ENCODE measurements at regions not wholly inside any gene's neighbourhood (a gene's known extent, or its start where the extent isn't known, plus 50 kb on each side); places are given as distances from the start of the nearest gene placed in this dataset.
"Not testable (repeated sequence)": the region's sequence is repeated elsewhere in the genome, so short reads cannot be mapped to it uniquely, and the experiment has no call there.

GRCh38 chr3:110887176-110887575 is 184.4 kb upstream of the NECTIN3 start:
- no peak overlapping the region for H3K4me3 ChIP-seq (ENCODE audit: low read depth, low read length)
- H3K4me1 ChIP-seq = no peaks in the 10 kb centered on the region
- H3K36me3 ChIP-seq = no peaks in the 10 kb centered on the region
- H3K27me3 ChIP-seq = no peaks in the 10 kb centered on the region
- TF ChIP-seq CTCF (IDR thresholded peaks at IDR 0.05; ENCODE audit: low read depth, low read length) = no peak
- no peaks in the 10 kb centered on the region for H3K9me3 ChIP-seq
- no peak for DNase-seq

- H3K27me3 ChIP-seq; H3K4me3 ChIP-seq (ENCODE audit: low read depth, low read length); H3K4me1 ChIP-seq; DNase-seq; H3K36me3 ChIP-seq; H3K9me3 ChIP-seq: not testable (repeated sequence)
These were observed 182.8 kb upstream of the NECTIN3 start for GRCh38 chr3:110888625-110889375.

GRCh38 chr3:110889376-110889699 is 182.3 kb upstream of the NECTIN3 start:
- H3K4me3 ChIP-seq (ENCODE audit: low read depth, low read length); H3K27me3 ChIP-seq; H3K4me1 ChIP-seq; DNase-seq; H3K36me3 ChIP-seq; H3K9me3 ChIP-seq: not testable (repeated sequence)

- no peaks in the 10 kb centered on the region for H3K27me3 ChIP-seq
- H3K4me3 ChIP-seq (ENCODE audit: low read depth, low read length) = no peak overlapping the region
- no peaks in the 10 kb centered on the region for H3K4me1 ChIP-seq
- H3K36me3 ChIP-seq = no peaks in the 10 kb centered on the region
- no peaks in the 10 kb centered on the region for H3K9me3 ChIP-seq
- no peak for DNase-seq
- no peak for TF ChIP-seq CTCF (IDR thresholded peaks at IDR 0.05; ENCODE audit: low read depth, low read length)
These were observed 177.0 kb upstream of the NECTIN3 start for GRCh38 chr3:110894574-110894973.

- no peak overlapping the region for H3K4me3 ChIP-seq (ENCODE audit: low read depth, low read length)
- TF ChIP-seq CTCF (IDR thresholded peaks at IDR 0.05; ENCODE audit: low read depth, low read length) = no peak
- no peaks in the 10 kb centered on the region for H3K36me3 ChIP-seq
- DNase-seq = no peak
- no peaks in the 10 kb centered on the region for H3K27me3 ChIP-seq
- no peaks in the 10 kb centered on the region for H3K4me1 ChIP-seq
- H3K9me3 ChIP-seq = no peaks in the 10 kb centered on the region
These were observed 176.6 kb upstream of the NECTIN3 start for GRCh38 chr3:110895054-110895453.

- no peak overlapping the region for H3K4me3 ChIP-seq (ENCODE audit: low read depth, low read length)
- no peaks in the 10 kb centered on the region for H3K36me3 ChIP-seq
- DNase-seq = no peak
- no peaks in the 10 kb centered on the region for H3K9me3 ChIP-seq
- no peaks in the 10 kb centered on the region for H3K4me1 ChIP-seq
- no peaks in the 10 kb centered on the region for H3K27me3 ChIP-seq
- TF ChIP-seq CTCF (IDR thresholded peaks at IDR 0.05; ENCODE audit: low read depth, low read length) = no peak
These were observed 174.6 kb upstream of the NECTIN3 start for GRCh38 chr3:110897046-110897445.

GRCh38 chr3:110900576-110900975 is 171.0 kb upstream of the NECTIN3 start:
- no peak for DNase-seq
- Histone ChIP-seq H3K9me3 (no peaks in the 10 kb centered on the region), H3K4me1 (no peaks in the 10 kb centered on the region), H3K36me3 (no peaks in the 10 kb centered on the region), H3K4me3 (ENCODE audit: low read depth, low read length) (no peak overlapping the region), H3K27me3 (no peaks in the 10 kb centered on the region)
- TF ChIP-seq CTCF (IDR thresholded peaks at IDR 0.05; ENCODE audit: low read depth, low read length) = no peak

Measured in BE2C (cell line).